Anterior cingulate cortex (tissue), 58 donors: ENCODE measurements at regions not wholly inside any gene's neighbourhood (a gene's known extent, or its start where the extent isn't known, plus 50 kb on each side); places are given as distances from the start of the nearest gene placed in this dataset.
"Not testable (repeated sequence)": the region's sequence is repeated elsewhere in the genome, so short reads cannot be mapped to it uniquely, and the experiment has no call there.

Source experiments
- DNase-seq, 58 donors: peaks; one replicate each; lab custom pipeline; 2025; lab: John Stamatoyannopoulos, UW

- DNase-seq = no peak
These were observed 222.0 kb downstream of the KCNE4 start for GRCh38 chr2:223273995-223274394.

GRCh38 chr2:223282221-223282620 is 230.2 kb downstream of the KCNE4 start:
- no peak for DNase-seq

GRCh38 chr2:223283329-223283728 is 231.3 kb downstream of the KCNE4 start:
- no peak for DNase-seq

- DNase-seq = no peak
These were observed 231.8 kb downstream of the KCNE4 start for GRCh38 chr2:223283771-223284170.

GRCh38 chr2:223285370-223286265 is 233.6 kb downstream of the KCNE4 start:
- no peak for DNase-seq

- no peak for DNase-seq
These were observed 242.8 kb downstream of the KCNE4 start for GRCh38 chr2:223294756-223295155.

- DNase-seq = peak in 5 of 58 donors; percentile 1 to 19 (median 8)
These were observed 245.8 kb downstream of the KCNE4 start for GRCh38 chr2:223297788-223298187.

- not testable (repeated sequence) for DNase-seq
These were observed 246.3 kb downstream of the KCNE4 start for GRCh38 chr2:223298329-223298728.

- DNase-seq = no peak
These were observed 248.3 kb downstream of the KCNE4 start for GRCh38 chr2:223300326-223300725.

GRCh38 chr2:223306371-223306770 is 254.4 kb downstream of the KCNE4 start:
- no peak for DNase-seq

GRCh38 chr2:223311889-223312680 is 260.1 kb downstream of the KCNE4 start:
- no peak for DNase-seq

GRCh38 chr2:223313101-223313500 is 261.1 kb downstream of the KCNE4 start:
- DNase-seq = no peak

- DNase-seq = no peak
These were observed 262.8 kb downstream of the KCNE4 start for GRCh38 chr2:223314811-223315210.

GRCh38 chr2:223315813-223316212 is 263.8 kb downstream of the KCNE4 start:
- DNase-seq = no peak

- DNase-seq = no peak
These were observed 264.4 kb downstream of the KCNE4 start for GRCh38 chr2:223316342-223316741.

GRCh38 chr2:223319601-223320000 is 267.6 kb downstream of the KCNE4 start:
- DNase-seq = no peak

GRCh38 chr2:223324402-223324801 is 272.4 kb downstream of the KCNE4 start:
- no peak for DNase-seq

- DNase-seq = no peak
These were observed 273.6 kb downstream of the SCG2 start for GRCh38 chr2:223328578-223328977.

- DNase-seq = not testable (repeated sequence)
These were observed 271.4 kb downstream of the SCG2 start for GRCh38 chr2:223330747-223331146.

- DNase-seq = no peak
These were observed 264.1 kb downstream of the SCG2 start for GRCh38 chr2:223338016-223338415.

- no peak for DNase-seq
These were observed 245.1 kb downstream of the SCG2 start for GRCh38 chr2:223357076-223357475.

GRCh38 chr2:223363085-223363484 is 239.1 kb downstream of the SCG2 start:
- DNase-seq = no peak
